Endothelial cell of umbilical vein (primary cell): ENCODE measurements at regions not wholly inside any gene's neighbourhood (a gene's known extent, or its start where the extent isn't known, plus 50 kb on each side); places are given as distances from the start of the nearest gene placed in this dataset.

Experiments
- BruUV-seq: library from RNA; stranded (reverse); fragments of 400-500 nt; replicated peaks from 2 replicates; lab custom pipeline; 2021; lab: Mats Ljungman, UMichigan
- CTCF ChIA-PET: fragments of 300-600, 350-600 bp; sonication (Branson Sonifier 250); formaldehyde crosslinking; loops from one replicate; lab custom pipeline; 2021; ENCODE audit warnings: antibody characterized with exemption, inconsistent platforms; lab: Charles Lee
- POLR2A ChIA-PET: fragments of 300-600, 350-600 bp; sonication (Branson Sonifier 250); formaldehyde crosslinking; loops from one replicate; lab custom pipeline; 2021; ENCODE audit warnings: antibody characterized with exemption, inconsistent platforms; lab: Charles Lee
- DNase-seq: peaks from one replicate; pipeline ENCODE4 v3.0.0-alpha.2; 2011; ENCODE audit warnings: low read depth, low spot score
- FAIRE-seq: peaks from 2 replicates; lab custom pipeline; 2011; peaks lifted over from hg19 to GRCh38; lab: Jason Lieb, UNC
- H2AFZ ChIP-seq: 2 replicates; pipeline ENCODE4 v1.6.0; 2012; ENCODE audit warnings: low read depth, low read length, control low read depth, inconsistent platforms
- H3K27ac ChIP-seq: 2 replicates; pipeline ENCODE4 v1.5.1; 2011; ENCODE audit warnings: low read depth, mild to moderate bottlenecking, control low read depth, low read length, moderate library complexity; ENCODE audit not compliant: insufficient read depth
- H3K27me3 ChIP-seq, 2 experiments: 2 replicates each; pipeline versions ENCODE4 v1.6.0 to v1.6.1; 2011; ENCODE audit warnings: low read length in 2 of 2, mixed read lengths in 1 of 2; ENCODE audit not compliant: control insufficient read depth in 2 of 2, insufficient read depth in 2 of 2
- H3K36me3 ChIP-seq, 2 experiments: 2 replicates in 1 of 2; 3 replicates in 1 of 2; pipeline ENCODE4 v1.5.1; 2011; ENCODE audit warnings: low read length in 2 of 2, mild to moderate bottlenecking in 1 of 2, moderate library complexity in 1 of 2; ENCODE audit not compliant: control insufficient read depth in 2 of 2, insufficient read depth in 2 of 2; ENCODE audit errors: extremely low read depth in 1 of 2
- H3K4me1 ChIP-seq: 3 replicates; pipeline ENCODE4 v1.5.1; 2011; ENCODE audit warnings: mild to moderate bottlenecking, low read length; ENCODE audit not compliant: control insufficient read depth, insufficient read depth; ENCODE audit errors: extremely low read depth
- H3K4me2 ChIP-seq: 2 replicates; pipeline ENCODE4 v1.6.1; 2011; ENCODE audit warnings: low read length, control low read depth, mixed read lengths; ENCODE audit not compliant: insufficient read depth
- H3K4me3 ChIP-seq, 3 experiments: fragments of 200-600 bp in 1 of 3; sonication (generic), shearing (Covaris generic) in 1 of 3; replicated peaks in 1 of 3; 2 replicates each; pipeline ENCODE4 v1.5.1; 2011 to 2016; ENCODE audit warnings: control low read depth in 3 of 3, low read length in 3 of 3, mild to moderate bottlenecking in 2 of 3, inconsistent platforms in 1 of 3, low read depth in 1 of 3, moderate library complexity in 1 of 3; ENCODE audit not compliant: insufficient read depth in 1 of 3
- H3K79me2 ChIP-seq: 2 replicates; pipeline ENCODE4 v1.6.0; 2012; ENCODE audit warnings: low read length, inconsistent platforms; ENCODE audit not compliant: control insufficient read depth, insufficient read depth
- H3K9ac ChIP-seq: replicated peaks from 2 replicates; pipeline ENCODE3; 2011; ENCODE audit warnings: low read length, control low read depth; ENCODE audit not compliant: insufficient read depth; ENCODE audit errors: extremely low read depth
- H3K9me1 ChIP-seq: replicated peaks from 3 replicates; pipeline ENCODE4 v1.6.0; 2011; ENCODE audit warnings: mild to moderate bottlenecking, low read length; ENCODE audit not compliant: control insufficient read depth, insufficient read depth; ENCODE audit errors: extremely low read depth
- H3K9me3 ChIP-seq: replicated peaks from 2 replicates; pipeline ENCODE4 v1.5.1; 2012; ENCODE audit warnings: low read length, inconsistent platforms; ENCODE audit not compliant: control insufficient read depth, insufficient read depth
- H4K20me1 ChIP-seq: replicated peaks from 2 replicates; pipeline ENCODE3; 2011; ENCODE audit warnings: mild to moderate bottlenecking, low read length; ENCODE audit not compliant: control insufficient read depth, insufficient read depth; ENCODE audit errors: extremely low read depth
- CTCF ChIP-seq, 2 donors: IDR thresholded peaks; 1 replicate in 1 of 2; 2 replicates in 1 of 2; pipeline ENCODE4 v1.5.1; 2011; ENCODE audit warnings: low read length in 2 of 2, mild to moderate bottlenecking in 2 of 2, moderate library complexity in 2 of 2, control low read depth in 1 of 2, inconsistent platforms in 1 of 2, low read depth in 1 of 2; ENCODE audit not compliant: insufficient read depth in 1 of 2; ENCODE audit errors: extremely low read depth in 1 of 2
- EZH2 ChIP-seq: IDR thresholded peaks from 2 replicates; pipeline ENCODE4 v1.6.1; 2012; ENCODE audit warnings: borderline replicate concordance, low read depth, mild to moderate bottlenecking, moderate library complexity, low read length, inconsistent platforms; ENCODE audit not compliant: severe bottlenecking
- FOS ChIP-seq: IDR thresholded peaks from 2 replicates; pipeline ENCODE4 v1.6.1; 2011; ENCODE audit warnings: mild to moderate bottlenecking, low read length, moderate library complexity, borderline replicate concordance; ENCODE audit not compliant: insufficient read depth
- GATA2 ChIP-seq: IDR thresholded peaks from 2 replicates; pipeline ENCODE4 v1.7.0; 2011; ENCODE audit warnings: low read depth, mild to moderate bottlenecking, moderate library complexity, mixed read lengths, low read length; ENCODE audit not compliant: insufficient read length, insufficient read depth
- JUN ChIP-seq: IDR thresholded peaks from 2 replicates; pipeline ENCODE4 v1.6.1; 2011; ENCODE audit warnings: borderline replicate concordance, low read depth; ENCODE audit not compliant: insufficient read length, insufficient read depth
- MYC ChIP-seq: IDR thresholded peaks from one replicate; pipeline ENCODE4 v1.6.1; 2011; ENCODE audit warnings: mild to moderate bottlenecking, low read depth, low read length
- POLR2A ChIP-seq: IDR thresholded peaks from 2 replicates; pipeline ENCODE4 v1.6.1; 2012; ENCODE audit warnings: low read depth, mild to moderate bottlenecking, control low read depth, low read length
- POLR2AphosphoS5 ChIP-seq: IDR thresholded peaks from 2 replicates; pipeline ENCODE4 v1.6.1; 2012; ENCODE audit warnings: low read depth, mild to moderate bottlenecking, control low read depth, low read length, moderate library complexity; ENCODE audit not compliant: insufficient read depth
- dilution Hi-C: fragments of 300-500 bp; cut with MboI; formaldehyde crosslinking; loops from one replicate; pipeline ENCODE4 v1.15.0; 2019; ENCODE audit warnings: low sequenced_read_pairs; ENCODE audit not compliant: extremely low pct_ligation_motif_present
- intact Hi-C: fragments of 100-400 bp; cut with micrococcal nuclease; formaldehyde crosslinking; loops from one replicate; pipeline ENCODE4 v1.10.0; 2022
- TF ChIP-seq, protein P1 (sequence below): IDR thresholded peaks from 2 replicates; pipeline ENCODE4 v1.6.1; 2011; ENCODE audit not compliant: insufficient read depth, insufficient read length

- no peak for TF ChIP-seq JUN
- TF ChIP-seq FOS, result no peak
- TF ChIP-seq CTCF (IDR thresholded peaks at IDR 0.05; ENCODE audit: extremely low read depth in 1 of 2, insufficient read depth in 1 of 2, low read depth in 1 of 2, low read length in 2 of 2), result no peak
- TF ChIP-seq GATA2, result no peak
- TF ChIP-seq POLR2A, result no peak
- TF ChIP-seq POLR2AphosphoS5, result no peak
- no peak for TF ChIP-seq MYC
- TF ChIP-seq EZH2, result no peak
- TF ChIP-seq, protein P1, sequence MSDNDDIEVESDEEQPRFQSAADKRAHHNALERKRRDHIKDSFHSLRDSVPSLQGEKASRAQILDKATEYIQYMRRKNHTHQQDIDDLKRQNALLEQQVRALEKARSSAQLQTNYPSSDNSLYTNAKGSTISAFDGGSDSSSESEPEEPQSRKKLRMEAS, result no peak
- BruUV-seq, result no TSS peak
- Histone ChIP-seq H2AFZ (no peak overlapping the region), H3K27ac (no peak overlapping the region), H3K9me1 (no peaks in the 10 kb centered on the region), H4K20me1 (no peaks in the 10 kb centered on the region), H3K36me3 (no peaks in the 10 kb centered on the region), H3K4me1 (no peaks in the 10 kb centered on the region), H3K4me3 (no peak overlapping the region), H3K27me3 (no peaks in the 10 kb centered on the region), H3K79me2 (no peaks in the 10 kb centered on the region), H3K4me2 (no peak overlapping the region), H3K9ac (no peak overlapping the region), H3K9me3 (no peaks in the 10 kb centered on the region)
- ChIA-PET CTCF (no interaction called here), POLR2A (no interaction called here)
- intact Hi-C loops (no loop called here), dilution Hi-C loops (no loop called here)
- FAIRE-seq (no peak), DNase-seq (no peak)
These were observed 318.3 kb downstream of the GLUD2 start for GRCh38 chrX:121365572-121366161.
